RPMI7951 (cell line): ENCODE measurements at regions not wholly inside any gene's neighbourhood (a gene's known extent, or its start where the extent isn't known, plus 50 kb on each side); places are given as distances from the start of the nearest gene placed in this dataset.
"Not testable (repeated sequence)": the region's sequence is repeated elsewhere in the genome, so short reads cannot be mapped to it uniquely, and the experiment has no call there.

ENCODE experiments used
- DNase-seq: peaks from one replicate; pipeline ENCODE4 v3.0.0-alpha.2; 2012; ENCODE audit warnings: low read depth

GRCh38 chr7:152541892-152542291 is 106.1 kb upstream of the KMT2C start:
- DNase-seq = no peak

DNA sequence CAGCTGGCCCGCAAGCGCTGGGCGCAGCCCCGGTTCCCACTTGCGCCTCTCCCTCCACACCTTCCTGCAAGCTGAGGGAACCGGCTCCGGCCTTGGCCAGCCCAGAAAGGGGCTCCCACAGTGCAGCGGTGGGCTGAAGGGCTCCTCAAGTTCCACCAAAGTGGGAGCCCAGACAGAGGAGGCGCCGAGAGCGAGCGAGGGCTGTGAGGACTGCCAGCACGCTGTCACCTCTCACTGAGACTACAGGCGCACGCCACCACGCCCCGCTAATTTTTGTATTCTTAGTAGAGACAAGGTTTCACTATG is 103.3 kb upstream of the KMT2C start:
- not testable (repeated sequence) for DNase-seq

DNA sequence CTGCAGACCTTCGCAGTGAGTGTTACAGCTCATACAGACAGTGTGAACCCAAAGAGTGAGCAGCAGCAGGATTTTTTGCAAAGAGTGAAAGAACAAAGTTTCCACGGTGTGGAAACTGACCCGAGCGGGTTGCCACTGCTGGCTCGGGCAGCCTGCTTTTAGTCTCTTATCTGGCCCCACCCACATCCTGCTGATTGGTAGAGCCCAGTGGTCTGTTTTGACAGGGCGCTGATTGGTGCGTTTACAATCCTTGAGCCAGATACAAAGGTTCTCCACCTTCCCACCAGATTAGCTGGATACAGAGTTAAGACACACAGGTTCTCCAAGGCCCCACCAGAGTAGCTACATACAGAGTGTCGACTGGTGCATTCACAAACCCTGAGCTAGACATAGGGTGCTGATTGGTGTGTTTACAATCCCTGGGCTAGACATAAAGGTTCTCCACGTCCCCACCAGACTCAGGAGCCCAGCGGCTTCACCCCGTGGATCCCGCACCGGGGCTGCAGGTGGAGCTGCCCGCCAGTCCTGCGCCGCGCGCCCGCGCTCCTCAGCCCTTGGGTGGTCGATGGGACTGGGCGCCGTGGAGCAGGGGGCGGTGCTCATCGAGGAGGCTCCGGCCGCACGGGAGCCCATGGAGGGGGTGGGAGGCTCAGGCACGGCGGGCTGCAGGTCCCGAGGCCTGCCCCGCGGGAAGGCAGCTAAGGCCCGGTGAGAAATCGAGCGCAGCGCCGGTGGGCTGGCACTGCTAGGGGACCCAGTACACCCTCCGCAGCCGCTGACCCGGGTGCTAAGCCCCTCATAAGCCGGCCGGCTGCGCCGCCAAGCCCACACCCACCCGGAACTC is 102.8 kb upstream of the KMT2C start:
- not testable (repeated sequence) for DNase-seq

GRCh38 chr7:152537639-152538038 is 101.8 kb upstream of the KMT2C start:
- DNase-seq = no peak

DNA sequence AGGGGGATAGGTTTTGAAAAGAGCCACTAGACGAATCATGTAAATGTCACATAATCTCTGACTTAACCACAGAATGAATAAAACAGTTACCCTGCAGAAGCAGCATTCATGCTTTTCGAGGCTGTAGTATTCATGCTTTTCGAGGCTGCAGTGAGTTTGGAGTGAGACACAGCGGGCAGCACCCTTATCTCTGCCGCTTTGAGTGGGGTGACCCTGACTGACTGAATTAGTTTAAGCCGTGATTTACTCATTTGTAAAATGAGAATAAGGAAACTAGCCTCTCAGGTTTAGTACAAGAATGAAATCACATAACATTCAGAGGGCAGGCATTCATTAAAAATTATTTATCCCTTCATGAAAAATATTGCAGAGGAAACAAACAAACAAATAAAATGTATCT is 92.8 kb upstream of the KMT2C start:
- DNase-seq = no peak

GRCh38 chr7:152527610-152528032 is 91.8 kb upstream of the KMT2C start:
- DNase-seq = no peak

- no peak for DNase-seq
Observed at GRCh38 chr7:152523916-152524315, 88.1 kb upstream of the KMT2C start.

GRCh38 chr7:152522571-152523067 is 86.8 kb upstream of the KMT2C start:
- no peak for DNase-seq

GRCh38 chr7:152521420-152522337 is 85.9 kb upstream of the KMT2C start:
- no peak for DNase-seq

GRCh38 chr7:152520861-152521302 is 85.1 kb upstream of the KMT2C start:
- no peak for DNase-seq

GRCh38 chr7:152519290-152519689 is 83.5 kb upstream of the KMT2C start:
- no peak for DNase-seq

DNA sequence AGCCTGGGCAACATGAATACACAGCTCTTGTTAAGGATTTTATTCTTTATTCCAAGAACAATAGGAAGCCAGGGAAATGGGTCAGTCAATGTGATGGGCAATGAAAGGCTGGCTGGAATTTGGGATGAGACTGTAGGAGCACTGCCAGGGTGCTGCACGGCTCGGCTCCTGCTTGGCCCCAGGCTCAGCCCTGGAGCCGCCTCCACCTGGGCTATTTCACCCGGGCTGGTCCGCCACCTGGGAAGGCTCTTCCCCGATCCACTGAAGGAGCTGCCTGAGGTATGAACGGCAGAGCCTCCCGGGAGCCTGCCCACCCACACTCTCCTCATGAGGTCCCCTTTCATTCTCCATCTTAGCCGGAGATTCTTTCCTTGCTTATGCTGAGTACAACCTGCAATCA is 80.4 kb upstream of the KMT2C start:
- no peak for DNase-seq

GRCh38 chr7:152515266-152515950 is 79.6 kb upstream of the KMT2C start:
- DNase-seq = not testable (repeated sequence)

DNA sequence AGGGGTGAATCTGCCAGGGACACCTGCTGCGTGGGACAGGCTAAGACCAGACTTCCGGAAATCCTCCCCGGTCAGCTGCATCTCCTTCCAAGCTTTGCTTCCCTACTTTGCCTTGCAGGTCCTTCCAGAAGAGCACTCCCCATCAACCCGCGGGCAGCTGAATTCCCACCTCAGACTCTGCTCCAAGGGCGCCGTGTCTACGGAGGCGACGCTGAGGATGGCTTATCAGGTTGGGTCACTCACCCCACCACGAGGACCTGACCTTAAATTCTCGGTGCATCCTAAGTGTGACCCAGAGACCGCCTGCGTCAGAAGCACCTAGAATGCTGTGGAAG is 78.9 kb upstream of the KMT2C start:
- DNase-seq = no peak

- DNase-seq = no peak
Observed at GRCh38 chr7:152513861-152514770, 78.3 kb upstream of the KMT2C start.

GRCh38 chr7:152512706-152513105 is 76.9 kb upstream of the KMT2C start:
- DNase-seq = no peak

GRCh38 chr7:152511736-152512135 is 75.9 kb upstream of the KMT2C start:
- no peak for DNase-seq

DNA sequence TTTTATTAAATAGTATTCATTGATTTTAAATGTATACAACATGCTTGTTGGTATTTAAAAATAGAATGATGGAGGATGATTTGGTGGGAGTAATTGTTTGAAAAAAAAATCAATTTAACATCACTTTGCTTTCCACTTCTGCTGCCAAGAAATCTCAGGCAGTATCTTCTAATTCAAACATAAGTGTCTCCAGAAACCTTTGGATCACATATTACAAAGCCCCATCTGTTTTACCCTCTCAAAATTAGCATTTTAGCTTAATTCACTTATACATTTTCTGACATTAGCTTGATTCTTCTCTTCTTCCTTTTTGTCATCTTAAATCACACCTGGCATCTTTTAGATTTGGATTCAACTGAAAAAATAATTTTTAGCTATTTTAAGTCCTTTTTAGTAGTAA is 72.9 kb upstream of the KMT2C start:
- DNase-seq = no peak

- DNase-seq = no peak
Observed at GRCh38 chr7:152505606-152506005, 69.8 kb upstream of the KMT2C start.

- DNase-seq = no peak
Observed at GRCh38 chr7:152504816-152505215, 69.0 kb upstream of the KMT2C start.

GRCh38 chr7:152504367-152504766 is 68.6 kb upstream of the KMT2C start:
- DNase-seq = no peak
